Breast epithelium (tissue), 4 donors: ENCODE measurements at regions not wholly inside any gene's neighbourhood (a gene's known extent, or its start where the extent isn't known, plus 50 kb on each side); places are given as distances from the start of the nearest gene placed in this dataset.

ENCODE experiments used
- DNase-seq, 2 donors: peaks; one replicate each; pipeline ENCODE4 v3.0.0-alpha.2; 2019; ENCODE audit warnings: low spot score in 2 of 2
- H3K27ac ChIP-seq, 2 donors: fragments of 200-600 bp; sonication (generic) in 1 of 2; one replicate each; pipeline ENCODE4 v1.5.1; 2016 to 2019; ENCODE audit warnings: mild to moderate bottlenecking in 1 of 2
- H3K27me3 ChIP-seq, 2 donors: fragments of 200-600 bp; sonication (generic) in 1 of 2; one replicate each; pipeline versions ENCODE4 v1.5.1 to v1.6.0; 2017 to 2019; ENCODE audit warnings: control low read depth in 1 of 2, mild to moderate bottlenecking in 1 of 2
- H3K36me3 ChIP-seq: fragments of 200-600 bp; one replicate; pipeline ENCODE4 v1.5.1; 2019
- H3K4me1 ChIP-seq, 2 donors: fragments of 200-600 bp; sonication (generic); one replicate each; pipeline ENCODE4 v1.5.1; 2016 to 2019; ENCODE audit warnings: control low read depth in 1 of 2
- H3K4me3 ChIP-seq, 3 donors: fragments of 200-600 bp; sonication (generic); 1 replicate in 2 of 3; 2 replicates in 1 of 3; pipeline ENCODE4 v1.5.1; 2016 to 2019; ENCODE audit warnings: mild to moderate bottlenecking in 3 of 3, moderate library complexity in 2 of 3
- H3K9me3 ChIP-seq, 2 donors: fragments of 200-600 bp; sonication (generic) in 1 of 2; one replicate each; pipeline ENCODE4 v1.5.1; 2016 to 2019; ENCODE audit warnings: control low read depth in 1 of 2
- CTCF ChIP-seq, 3 donors: fragments of 450-650 bp; IDR thresholded peaks; one replicate each; pipeline ENCODE4 v1.5.1; 2016 to 2017; ENCODE audit warnings: antibody characterized with exemption in 3 of 3, mild to moderate bottlenecking in 3 of 3, moderate library complexity in 3 of 3
- POLR2A ChIP-seq: fragments of 450-650 bp; IDR thresholded peaks from one replicate; pipeline ENCODE4 v1.6.1; 2016; ENCODE audit warnings: antibody characterized with exemption, mild to moderate bottlenecking, moderate library complexity
- POLR2AphosphoS5 ChIP-seq, 3 donors: sonication (generic); formaldehyde crosslinking; IDR thresholded peaks; one replicate each; pipeline ENCODE4 v1.6.1; 2017; ENCODE audit warnings: antibody characterized with exemption in 3 of 3
- intact Hi-C: fragments of 100-400 bp; cut with DNase I; formaldehyde crosslinking; loops from one replicate; pipeline ENCODE4 v1.15.1; 2023; ENCODE audit warnings: low total_unique reads

GRCh38 chr20:40397467-40397866 is 291.6 kb downstream of the MAFB start:
- H3K27ac ChIP-seq = no peak overlapping the region

GRCh38 chr20:40393197-40394079 is 295.6 kb downstream of the MAFB start:
- H3K27ac ChIP-seq = no peak overlapping the region
- no peaks in the 10 kb centered on the region for H3K4me1 ChIP-seq
- H3K4me3 ChIP-seq = no peak overlapping the region
- TF ChIP-seq POLR2A (no peak), POLR2AphosphoS5 (IDR thresholded peaks at IDR 0.05) (no peak), CTCF (IDR thresholded peaks at IDR 0.05) (no peak)
- intact Hi-C loops = no loop called here
- DNase-seq = no peak
- H3K27me3 ChIP-seq = no peaks in the 10 kb centered on the region
- H3K36me3 ChIP-seq = no peaks in the 10 kb centered on the region
- H3K9me3 ChIP-seq = no peaks in the 10 kb centered on the region

More at GRCh38 chr20:40397467-40397866, 291.6 kb downstream of the MAFB start:
- H3K36me3 ChIP-seq = no peaks in the 10 kb centered on the region
- intact Hi-C loops = no loop called here
- no peaks in the 10 kb centered on the region for H3K4me1 ChIP-seq
- H3K4me3 ChIP-seq = no peak overlapping the region
- no peak for DNase-seq
- no peaks in the 10 kb centered on the region for H3K27me3 ChIP-seq
- no peak for TF ChIP-seq CTCF (IDR thresholded peaks at IDR 0.05)
- TF ChIP-seq POLR2AphosphoS5 (IDR thresholded peaks at IDR 0.05) = no peak
- no peak for TF ChIP-seq POLR2A
- peaks cover 0 to 2% of the 10 kb centered on the region in 2 donors for H3K9me3 ChIP-seq

GRCh38 chr20:40390654-40391053 is 298.4 kb downstream of the MAFB start:
- Histone ChIP-seq H3K36me3 (no peaks in the 10 kb centered on the region), H3K27me3 (no peaks in the 10 kb centered on the region), H3K4me1 (no peaks in the 10 kb centered on the region), H3K9me3 (peaks cover 0 to 7% of the 10 kb centered on the region in 2 donors), H3K4me3 (no peak overlapping the region), H3K27ac (no peak overlapping the region)
- no peak for DNase-seq
- intact Hi-C loops = no loop called here
- TF ChIP-seq POLR2A (no peak), POLR2AphosphoS5 (IDR thresholded peaks at IDR 0.05) (no peak), CTCF (IDR thresholded peaks at IDR 0.05) (no peak)

GRCh38 chr20:40370800-40371199 is 318.2 kb downstream of the MAFB start:
- Histone ChIP-seq H3K4me1 (no peaks in the 10 kb centered on the region), H3K27me3 (no peaks in the 10 kb centered on the region), H3K36me3 (no peaks in the 10 kb centered on the region), H3K9me3 (peaks cover 5 to 11% of the 10 kb centered on the region in 2 donors), H3K4me3 (no peak overlapping the region), H3K27ac (no peak overlapping the region)
- intact Hi-C loops = no loop called here
- TF ChIP-seq POLR2AphosphoS5 (IDR thresholded peaks at IDR 0.05) (no peak), CTCF (IDR thresholded peaks at IDR 0.05) (no peak)
- DNase-seq = no peak

DNA sequence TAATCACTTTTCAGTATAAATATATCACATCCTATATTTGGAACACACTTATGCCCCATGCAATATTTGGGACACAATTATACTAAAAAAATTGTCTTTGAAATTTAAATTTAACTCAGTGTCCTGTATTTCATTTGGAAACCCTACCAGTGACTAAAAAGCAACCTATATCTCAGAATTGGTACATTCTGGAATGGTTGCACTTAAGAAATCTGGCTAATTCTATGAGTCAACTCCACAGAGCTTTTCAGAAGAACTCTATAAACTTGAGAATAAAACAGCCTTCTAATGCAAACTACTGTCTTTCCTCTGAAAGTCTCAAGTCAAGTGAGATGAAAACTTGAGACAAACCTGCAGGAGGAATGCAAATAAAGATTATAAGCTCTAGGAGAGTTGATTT is 320.2 kb downstream of the MAFB start:
- no peaks in the 10 kb centered on the region for H3K36me3 ChIP-seq
- H3K4me3 ChIP-seq = no peak overlapping the region
- no peaks in the 10 kb centered on the region for H3K4me1 ChIP-seq
- no peaks in the 10 kb centered on the region for H3K27me3 ChIP-seq
- DNase-seq = no peak
- no peak overlapping the region for H3K27ac ChIP-seq
- TF ChIP-seq POLR2A = no peak
- TF ChIP-seq POLR2AphosphoS5 (IDR thresholded peaks at IDR 0.05) = no peak
- TF ChIP-seq CTCF (IDR thresholded peaks at IDR 0.05) = no peak
- no peaks in the 10 kb centered on the region for H3K9me3 ChIP-seq
- intact Hi-C loops = no loop called here
